ENCODE measurements at regions not wholly inside any gene's neighbourhood (a gene's known extent, or its start where the extent isn't known, plus 50 kb on each side); places are given as distances from the start of the nearest gene placed in this dataset.
"Not testable (repeated sequence)": the region's sequence is repeated elsewhere in the genome, so short reads cannot be mapped to it uniquely, and the experiment has no call there.

GRCh38 chr9:74122216-74122615 is 374.9 kb upstream of the RORB start:
- ATAC-seq (no peak), DNase-seq (no peak)
- intact Hi-C loops (cut with DNase I, micrococcal nuclease) = no loop called here
- H3K4me3 Mint-ChIP-seq = no peak overlapping the region
- CTCF ChIA-PET = no interaction called here
- no peaks in the 10 kb centered on the region for H3K9me3 Mint-ChIP-seq (ENCODE audit: low read depth)
- H3K27me3 Mint-ChIP-seq = no peaks in the 10 kb centered on the region
- POLR2A ChIA-PET = no interaction called here
- no peak overlapping the region for H3K27ac Mint-ChIP-seq
- H3K36me3 Mint-ChIP-seq (ENCODE audit: low read depth) = no peaks in the 10 kb centered on the region
- no peaks in the 10 kb centered on the region for H3K4me1 Mint-ChIP-seq

- DNase-seq = peak; percentile 11
- ChIA-PET POLR2A (no interaction called here), CTCF (no interaction called here)
- Mint-ChIP-seq H3K36me3 (ENCODE audit: low read depth) (no peaks in the 10 kb centered on the region), H3K27ac (no peak overlapping the region), H3K4me3 (no peak overlapping the region), H3K27me3 (no peaks in the 10 kb centered on the region), H3K4me1 (no peaks in the 10 kb centered on the region), H3K9me3 (ENCODE audit: low read depth) (no peaks in the 10 kb centered on the region)
- intact Hi-C loops (cut with DNase I, micrococcal nuclease) = no loop called here
- ATAC-seq = peak; percentile 30
Observed at GRCh38 chr9:74122661-74123060, 374.5 kb upstream of the RORB start.

- H3K27me3 Mint-ChIP-seq = no peaks in the 10 kb centered on the region
- no peak overlapping the region for H3K4me3 Mint-ChIP-seq
- no peaks in the 10 kb centered on the region for H3K9me3 Mint-ChIP-seq (ENCODE audit: low read depth)
- ChIA-PET POLR2A (no interaction called here), CTCF (no interaction called here)
- ATAC-seq (no peak), DNase-seq (no peak)
- intact Hi-C loops (cut with DNase I, micrococcal nuclease) = no loop called here
- H3K27ac Mint-ChIP-seq = no peak overlapping the region
- H3K36me3 Mint-ChIP-seq (ENCODE audit: low read depth) = no peaks in the 10 kb centered on the region
- H3K4me1 Mint-ChIP-seq = no peaks in the 10 kb centered on the region
Observed at GRCh38 chr9:74125941-74126340, 371.2 kb upstream of the RORB start.

GRCh38 chr9:74132986-74133385 is 364.1 kb upstream of the RORB start:
- Mint-ChIP-seq H3K36me3 (ENCODE audit: low read depth) (no peaks in the 10 kb centered on the region), H3K27me3 (no peaks in the 10 kb centered on the region), H3K9me3 (ENCODE audit: low read depth) (no peaks in the 10 kb centered on the region), H3K27ac (no peak overlapping the region), H3K4me1 (no peaks in the 10 kb centered on the region), H3K4me3 (no peak overlapping the region)
- no peak for DNase-seq
- CTCF ChIA-PET = no interaction called here
- POLR2A ChIA-PET = no interaction called here
- ATAC-seq = no peak
- intact Hi-C loops (cut with DNase I, micrococcal nuclease) = loop anchor here in 1 of 2 experiments (10.0 kb wide), 1 partner anchor 62 kb away; no protein-coding TSS in a partner anchor

GRCh38 chr9:74133921-74134320 is 363.2 kb upstream of the RORB start:
- no peaks in the 10 kb centered on the region for H3K9me3 Mint-ChIP-seq (ENCODE audit: low read depth)
- intact Hi-C loops (cut with DNase I, micrococcal nuclease) = loop anchor here in 1 of 2 experiments (10.0 kb wide), 1 partner anchor 61 kb away; no protein-coding TSS in a partner anchor
- H3K27ac Mint-ChIP-seq = no peak overlapping the region
- H3K36me3 Mint-ChIP-seq (ENCODE audit: low read depth) = no peaks in the 10 kb centered on the region
- DNase-seq (no peak), ATAC-seq (no peak)
- ChIA-PET CTCF (no interaction called here), POLR2A (no interaction called here)
- no peak overlapping the region for H3K4me3 Mint-ChIP-seq
- H3K27me3 Mint-ChIP-seq = no peaks in the 10 kb centered on the region
- H3K4me1 Mint-ChIP-seq = no peaks in the 10 kb centered on the region

GRCh38 chr9:74138182-74138581 is 359.0 kb upstream of the RORB start:
- ATAC-seq (no peak), DNase-seq (no peak)
- Mint-ChIP-seq H3K4me3 (no peak overlapping the region), H3K4me1 (no peaks in the 10 kb centered on the region), H3K9me3 (ENCODE audit: low read depth) (peaks cover 2% of the 10 kb centered on the region), H3K36me3 (ENCODE audit: low read depth) (no peaks in the 10 kb centered on the region), H3K27me3 (no peaks in the 10 kb centered on the region), H3K27ac (no peak overlapping the region)
- intact Hi-C loops (cut with DNase I, micrococcal nuclease) = loop anchor here in 1 of 2 experiments (10.0 kb wide), 1 partner anchor 57 kb away; no protein-coding TSS in a partner anchor
- POLR2A ChIA-PET = no interaction called here
- CTCF ChIA-PET = no interaction called here

GRCh38 chr9:74140141-74140540 is 357.0 kb upstream of the RORB start:
- ChIA-PET POLR2A (no interaction called here), CTCF (no interaction called here)
- no peaks in the 10 kb centered on the region for H3K27me3 Mint-ChIP-seq
- no peak for DNase-seq
- ATAC-seq = no peak
- intact Hi-C loops (cut with DNase I, micrococcal nuclease) = no loop called here
- no peak overlapping the region for H3K4me3 Mint-ChIP-seq
- H3K4me1 Mint-ChIP-seq = no peaks in the 10 kb centered on the region
- no peak overlapping the region for H3K27ac Mint-ChIP-seq
- no peaks in the 10 kb centered on the region for H3K36me3 Mint-ChIP-seq (ENCODE audit: low read depth)
- H3K9me3 Mint-ChIP-seq (ENCODE audit: low read depth) = peaks cover 3% of the 10 kb centered on the region

- Mint-ChIP-seq H3K27me3 (no peaks in the 10 kb centered on the region), H3K4me1 (no peaks in the 10 kb centered on the region), H3K36me3 (ENCODE audit: low read depth) (no peaks in the 10 kb centered on the region), H3K4me3 (no peak overlapping the region), H3K9me3 (ENCODE audit: low read depth) (peaks cover 1% of the 10 kb centered on the region), H3K27ac (no peak overlapping the region)
- ChIA-PET POLR2A (no interaction called here), CTCF (no interaction called here)
- no peak for ATAC-seq
- DNase-seq = no peak
- intact Hi-C loops (cut with DNase I, micrococcal nuclease) = no loop called here
Observed at GRCh38 chr9:74147906-74148305, 349.2 kb upstream of the RORB start.

GRCh38 chr9:74172874-74173273 is 324.3 kb upstream of the RORB start:
- Mint-ChIP-seq H3K27me3 (no peaks in the 10 kb centered on the region), H3K27ac (no peak overlapping the region), H3K9me3 (ENCODE audit: low read depth) (peaks cover 10% of the 10 kb centered on the region), H3K4me3 (no peak overlapping the region), H3K36me3 (ENCODE audit: low read depth) (peaks cover 2% of the 10 kb centered on the region), H3K4me1 (no peaks in the 10 kb centered on the region)
- DNase-seq (no peak), ATAC-seq (no peak)
- CTCF ChIA-PET = no interaction called here
- POLR2A ChIA-PET = no interaction called here
- intact Hi-C loops (cut with DNase I, micrococcal nuclease) = no loop called here

- CTCF ChIA-PET = no interaction called here
- peaks cover 10% of the 10 kb centered on the region for H3K9me3 Mint-ChIP-seq (ENCODE audit: low read depth)
- intact Hi-C loops (cut with DNase I, micrococcal nuclease) = no loop called here
- peaks cover 2% of the 10 kb centered on the region for H3K36me3 Mint-ChIP-seq (ENCODE audit: low read depth)
- no peak for DNase-seq
- ATAC-seq = no peak
- no peaks in the 10 kb centered on the region for H3K27me3 Mint-ChIP-seq
- no peak overlapping the region for H3K4me3 Mint-ChIP-seq
- POLR2A ChIA-PET = no interaction called here
- no peak overlapping the region for H3K27ac Mint-ChIP-seq
- no peaks in the 10 kb centered on the region for H3K4me1 Mint-ChIP-seq
Observed at GRCh38 chr9:74173284-74173683, 323.9 kb upstream of the RORB start.

GRCh38 chr9:74197771-74198170 is 299.4 kb upstream of the RORB start:
- ATAC-seq; H3K36me3 Mint-ChIP-seq (ENCODE audit: low read depth); H3K27ac Mint-ChIP-seq; H3K4me1 Mint-ChIP-seq; H3K9me3 Mint-ChIP-seq (ENCODE audit: low read depth); H3K27me3 Mint-ChIP-seq; CTCF ChIA-PET; DNase-seq; POLR2A ChIA-PET; H3K4me3 Mint-ChIP-seq: not testable (repeated sequence)
- intact Hi-C loops (cut with DNase I, micrococcal nuclease) = loop anchor here in 1 of 2 experiments (10.0 kb wide), 1 partner anchor 63 kb away; no protein-coding TSS in a partner anchor

GRCh38 chr9:74205056-74205455 is 292.1 kb upstream of the RORB start:
- DNase-seq = no peak
- ChIA-PET POLR2A (no interaction called here), CTCF (no interaction called here)
- H3K27ac Mint-ChIP-seq = no peak overlapping the region
- ATAC-seq = no peak
- no peaks in the 10 kb centered on the region for H3K36me3 Mint-ChIP-seq (ENCODE audit: low read depth)
- H3K9me3 Mint-ChIP-seq (ENCODE audit: low read depth) = no peaks in the 10 kb centered on the region
- no peak overlapping the region for H3K4me3 Mint-ChIP-seq
- intact Hi-C loops (cut with DNase I, micrococcal nuclease) = no loop called here
- no peaks in the 10 kb centered on the region for H3K4me1 Mint-ChIP-seq
- H3K27me3 Mint-ChIP-seq = no peaks in the 10 kb centered on the region

- H3K27ac Mint-ChIP-seq = no peak overlapping the region
- POLR2A ChIA-PET = no interaction called here
Observed at GRCh38 chr9:74218385-74219063, 278.6 kb upstream of the RORB start.

More at GRCh38 chr9:74218385-74219063, 278.6 kb upstream of the RORB start:
- peaks cover 3% of the 10 kb centered on the region for H3K9me3 Mint-ChIP-seq (ENCODE audit: low read depth)
- H3K36me3 Mint-ChIP-seq (ENCODE audit: low read depth) = no peaks in the 10 kb centered on the region
- ATAC-seq (no peak), DNase-seq (no peak)
- no peaks in the 10 kb centered on the region for H3K27me3 Mint-ChIP-seq
- intact Hi-C loops (cut with DNase I, micrococcal nuclease) = no loop called here
- no peaks in the 10 kb centered on the region for H3K4me1 Mint-ChIP-seq
- no peak overlapping the region for H3K4me3 Mint-ChIP-seq
- CTCF ChIA-PET = no interaction called here

Data from activated CD4-positive, alpha-beta T cell treated with anti-CD3 and anti-CD28 coated beads for 36 hours (primary cell).